ENCODE measurements at regions not wholly inside any gene's neighbourhood (a gene's known extent, or its start where the extent isn't known, plus 50 kb on each side); places are given as distances from the start of the nearest gene placed in this dataset.

DNA sequence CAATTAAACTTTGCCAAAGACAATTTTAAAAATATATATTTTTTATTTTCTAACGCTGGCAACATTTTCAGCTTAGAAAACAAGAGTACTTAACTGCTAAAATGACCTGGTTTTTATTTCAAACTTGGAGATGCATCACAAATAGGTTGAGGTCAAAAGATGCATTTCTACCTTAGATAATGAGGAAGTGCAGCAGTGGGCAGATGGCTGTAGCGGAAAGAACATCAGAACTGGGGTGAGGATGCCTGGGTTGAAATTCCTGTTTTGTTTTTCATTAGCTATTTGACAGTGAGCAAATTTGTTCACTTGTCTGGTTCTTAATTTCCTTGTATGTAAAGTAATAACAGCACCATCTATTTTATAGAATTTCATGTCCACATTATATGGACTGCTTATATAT lies 524.8 kb upstream of the KLF4 start:
- peaks cover 35% of the 10 kb centered on the region for H3K4me1 Mint-ChIP-seq
- DNase-seq (no peak), ATAC-seq (ENCODE audit: low read depth) (no peak)
- intact Hi-C loops (cut with micrococcal nuclease), result no loop called here
- no peak overlapping the region for H3K27ac Mint-ChIP-seq
- ChIA-PET POLR2A (no interaction called here), CTCF (no interaction called here)
- no peaks in the 10 kb centered on the region for H3K27me3 Mint-ChIP-seq
- H3K9me3 Mint-ChIP-seq, result no peaks in the 10 kb centered on the region
- H3K4me3 Mint-ChIP-seq, result no peak overlapping the region
- TF ChIP-seq CTCF (IDR thresholded peaks at IDR 0.05), result no peak
- no peaks in the 10 kb centered on the region for H3K36me3 Mint-ChIP-seq (ENCODE audit: low read depth)

DNA sequence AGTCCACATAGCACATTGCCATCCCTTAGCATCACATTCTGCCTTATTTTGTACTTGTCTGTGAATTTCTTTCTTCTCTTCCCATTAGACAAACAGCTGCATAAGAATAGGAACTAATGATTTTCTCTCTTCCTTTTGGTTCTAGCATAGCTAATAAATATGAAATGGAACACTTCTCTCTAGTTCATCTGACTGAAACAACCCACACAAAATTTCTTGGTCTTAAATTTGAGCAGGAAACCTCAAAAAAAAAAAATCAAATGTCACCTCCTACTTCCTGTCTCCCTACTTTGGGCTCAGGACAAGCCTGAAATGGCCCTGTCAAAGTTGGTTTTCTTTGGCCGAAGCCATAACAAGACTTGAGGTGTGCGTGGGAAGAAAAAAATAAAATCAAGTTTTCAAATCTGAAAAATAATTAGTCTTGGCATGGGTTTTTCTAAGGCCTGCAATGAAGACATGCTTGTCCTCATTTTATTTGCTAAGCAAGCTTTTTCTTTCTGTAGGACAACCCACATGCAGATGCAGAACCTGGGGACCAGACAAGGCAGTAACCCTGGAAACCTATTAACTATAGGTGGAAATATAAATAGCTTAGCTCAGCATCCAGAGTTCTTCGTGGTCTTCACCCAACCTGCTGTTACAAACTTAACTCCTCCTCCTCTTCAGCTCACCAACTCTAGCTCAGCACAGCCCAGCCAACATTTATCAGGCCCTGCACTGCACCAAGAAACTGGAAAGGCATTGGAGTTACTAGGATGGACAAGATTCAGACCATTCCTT lies 523.5 kb upstream of the KLF4 start:
- ChIA-PET CTCF (interaction anchor here (1.7 kb wide), 1 partner anchor 12 kb away, joined by 4 read pairs; no protein-coding TSS in a partner anchor), POLR2A (no interaction called here)
- intact Hi-C loops (cut with micrococcal nuclease), result no loop called here
- no peak for DNase-seq
- Mint-ChIP-seq H3K9me3 (no peaks in the 10 kb centered on the region), H3K4me3 (peak overlapping the region; percentile 2), H3K27me3 (no peaks in the 10 kb centered on the region), H3K36me3 (ENCODE audit: low read depth) (no peaks in the 10 kb centered on the region), H3K27ac (peak overlapping the region; percentile 26), H3K4me1 (peaks cover 35% of the 10 kb centered on the region)
- no peak for ATAC-seq (ENCODE audit: low read depth)
- no peak for TF ChIP-seq CTCF (IDR thresholded peaks at IDR 0.05)

DNA sequence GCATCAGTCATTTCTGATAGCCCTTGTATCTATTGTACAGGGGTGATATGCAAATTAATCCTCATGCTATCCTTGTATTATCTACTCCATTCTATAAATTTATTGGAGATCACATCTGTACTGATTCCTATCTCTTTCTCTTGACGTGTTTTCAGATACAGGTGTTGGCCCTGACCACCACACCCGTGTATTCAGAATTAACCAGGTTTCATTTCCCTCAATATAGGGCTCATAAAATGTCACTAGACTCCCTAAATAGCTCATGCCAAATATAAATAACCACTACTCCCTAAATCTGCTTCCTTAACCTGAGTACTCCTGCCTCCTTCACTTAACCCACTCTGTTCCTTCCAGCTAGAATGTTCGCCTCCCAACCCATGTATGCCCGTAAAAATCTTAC lies 522.8 kb upstream of the KLF4 start:
- H3K4me3 Mint-ChIP-seq, result peak overlapping the region; percentile 2
- ATAC-seq (ENCODE audit: low read depth), result no peak
- TF ChIP-seq CTCF (IDR thresholded peaks at IDR 0.05), result no peak
- no peaks in the 10 kb centered on the region for H3K27me3 Mint-ChIP-seq
- H3K27ac Mint-ChIP-seq, result peak overlapping the region; percentile 26
- ChIA-PET CTCF (interaction anchor here (1.7 kb wide), 1 partner anchor 11 kb away, joined by 4 read pairs; no protein-coding TSS in a partner anchor), POLR2A (no interaction called here)
- DNase-seq, result no peak
- intact Hi-C loops (cut with micrococcal nuclease), result no loop called here
- H3K36me3 Mint-ChIP-seq (ENCODE audit: low read depth), result no peaks in the 10 kb centered on the region
- no peaks in the 10 kb centered on the region for H3K9me3 Mint-ChIP-seq
- peaks cover 35% of the 10 kb centered on the region for H3K4me1 Mint-ChIP-seq

- Mint-ChIP-seq H3K4me1 (no peaks in the 10 kb centered on the region), H3K27me3 (peaks cover 22% of the 10 kb centered on the region), H3K27ac (no peak overlapping the region), H3K36me3 (ENCODE audit: low read depth) (no peaks in the 10 kb centered on the region), H3K4me3 (no peak overlapping the region), H3K9me3 (no peaks in the 10 kb centered on the region)
- ChIA-PET POLR2A (no interaction called here), CTCF (no interaction called here)
- DNase-seq, result no peak
- ATAC-seq (ENCODE audit: low read depth), result no peak
- TF ChIP-seq CTCF (IDR thresholded peaks at IDR 0.05), result no peak
- intact Hi-C loops (cut with micrococcal nuclease), result no loop called here
Observed at GRCh38 chr9:108003526-108003925, 514.0 kb upstream of the KLF4 start.

DNA sequence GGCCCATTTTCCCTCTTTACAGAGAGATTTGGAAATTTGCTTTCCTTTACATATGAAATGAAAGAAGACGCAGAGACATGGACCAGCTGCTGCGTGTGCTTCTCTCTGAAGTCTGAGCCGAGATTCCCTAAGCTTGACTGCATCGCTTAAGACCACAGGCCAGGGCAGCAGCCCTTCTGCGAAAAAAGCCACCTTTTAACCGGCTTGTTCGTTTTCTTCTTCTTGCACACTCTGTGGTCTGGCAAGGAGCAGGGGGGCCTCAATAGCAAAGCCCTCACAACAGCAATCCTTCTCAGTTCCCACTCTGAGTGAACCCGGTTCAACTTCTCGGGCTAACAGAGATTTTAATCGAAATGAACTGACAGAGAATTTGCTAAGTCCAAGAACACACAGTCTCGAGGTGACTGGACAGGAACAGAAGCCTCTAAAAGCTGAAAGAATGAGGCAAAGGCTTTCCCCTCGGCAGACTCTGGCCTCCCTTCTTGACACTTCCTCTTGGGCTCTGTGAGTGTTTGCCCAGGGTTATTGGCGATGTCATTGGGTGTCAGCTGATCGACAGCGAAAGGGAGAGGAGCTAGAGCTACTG lies 512.9 kb upstream of the KLF4 start:
- no peak overlapping the region for H3K27ac Mint-ChIP-seq
- H3K9me3 Mint-ChIP-seq, result no peaks in the 10 kb centered on the region
- intact Hi-C loops (cut with micrococcal nuclease), result no loop called here
- no peak for DNase-seq
- ChIA-PET CTCF (no interaction called here), POLR2A (no interaction called here)
- no peaks in the 10 kb centered on the region for H3K36me3 Mint-ChIP-seq (ENCODE audit: low read depth)
- ATAC-seq (ENCODE audit: low read depth), result no peak
- H3K27me3 Mint-ChIP-seq, result peaks cover 24% of the 10 kb centered on the region
- no peak overlapping the region for H3K4me3 Mint-ChIP-seq
- TF ChIP-seq CTCF (IDR thresholded peaks at IDR 0.05), result no peak
- H3K4me1 Mint-ChIP-seq, result no peaks in the 10 kb centered on the region
